ENCODE measurements at regions not wholly inside any gene's neighbourhood (a gene's known extent, or its start where the extent isn't known, plus 50 kb on each side); places are given as distances from the start of the nearest gene placed in this dataset.
"Not testable (repeated sequence)": the region's sequence is repeated elsewhere in the genome, so short reads cannot be mapped to it uniquely, and the experiment has no call there.

DNA sequence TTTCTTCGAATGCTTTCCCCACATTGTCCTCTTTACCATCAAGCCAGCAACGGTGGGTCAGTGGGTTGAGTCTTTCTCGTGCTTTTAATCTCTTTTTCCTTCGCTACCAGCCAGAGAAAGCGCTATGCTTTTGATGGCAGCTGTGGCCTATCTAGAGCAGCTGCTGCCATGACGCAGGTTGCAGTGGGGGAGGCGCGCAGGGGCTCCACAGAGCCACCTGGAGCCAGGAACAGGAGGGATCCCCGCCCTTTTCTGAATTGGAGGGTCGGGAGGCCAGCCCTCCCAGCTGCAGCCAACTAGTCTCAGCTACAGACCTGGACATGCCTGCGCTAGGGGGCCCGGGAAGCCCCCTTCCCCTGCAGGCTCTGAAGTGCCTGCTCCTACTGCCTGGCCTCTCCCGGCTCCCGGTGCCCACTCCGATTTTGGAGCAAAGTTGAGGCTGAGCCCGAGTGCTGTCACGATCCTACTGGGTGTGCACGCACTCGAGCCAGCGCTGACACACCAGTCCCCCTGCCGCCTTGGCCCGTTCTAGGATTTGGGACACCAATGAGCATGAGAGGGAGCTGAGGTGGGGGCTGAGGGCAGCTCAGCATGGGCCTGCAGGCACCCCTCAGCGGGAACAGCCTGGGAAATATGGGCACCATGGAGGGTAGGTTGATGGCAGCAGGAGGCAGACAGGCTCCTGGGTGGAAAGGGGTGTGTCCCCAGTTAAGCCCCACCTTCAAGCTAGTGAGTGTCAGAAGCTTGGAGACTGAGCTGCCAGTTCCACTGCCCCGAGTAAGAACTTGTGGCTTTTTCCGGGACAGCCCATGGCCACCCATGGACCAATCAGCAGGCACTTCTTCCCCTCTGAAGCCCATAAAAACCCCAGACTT lies 784.2 kb downstream of the SLC6A15 start:
- DNase-seq: no peak

DNA sequence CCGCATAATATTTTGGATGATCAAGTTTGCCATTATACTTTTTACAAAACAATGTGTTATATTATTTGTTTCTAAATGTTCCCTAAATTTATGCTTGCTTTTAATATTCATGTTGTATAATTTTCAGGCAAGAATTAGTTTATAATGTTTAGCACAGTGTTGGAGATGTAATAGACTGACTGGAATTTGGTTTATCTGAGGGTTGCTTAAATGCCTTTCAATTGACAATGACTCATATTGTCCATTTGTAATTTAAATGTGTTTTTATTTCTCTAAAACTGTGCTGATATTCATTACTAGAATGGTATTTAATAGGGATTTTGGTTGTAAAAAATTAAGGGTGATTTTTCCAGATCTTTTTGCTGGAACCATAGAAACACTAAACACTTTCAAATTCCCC lies 788.4 kb downstream of the SLC6A15 start:
- no peak for DNase-seq

DNA sequence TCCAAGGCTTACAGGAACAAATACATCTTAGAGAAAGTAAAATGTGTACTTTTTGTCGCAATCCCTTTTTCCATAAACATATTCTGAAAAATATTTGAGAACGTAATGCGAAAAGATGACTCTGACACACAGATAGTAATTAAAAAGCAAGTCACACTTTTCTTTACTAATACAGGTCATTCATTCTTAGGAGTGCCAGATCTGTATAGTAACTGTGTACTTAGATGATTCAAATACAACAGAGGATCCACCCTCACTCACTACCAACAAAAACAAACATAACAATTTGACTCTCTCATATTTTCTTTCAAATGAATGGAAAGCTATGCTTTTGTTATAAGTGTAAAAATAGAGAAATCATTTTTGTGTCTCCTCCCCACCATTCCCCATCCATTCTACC lies 795.4 kb downstream of the SLC6A15 start:
- no peak for DNase-seq

DNA sequence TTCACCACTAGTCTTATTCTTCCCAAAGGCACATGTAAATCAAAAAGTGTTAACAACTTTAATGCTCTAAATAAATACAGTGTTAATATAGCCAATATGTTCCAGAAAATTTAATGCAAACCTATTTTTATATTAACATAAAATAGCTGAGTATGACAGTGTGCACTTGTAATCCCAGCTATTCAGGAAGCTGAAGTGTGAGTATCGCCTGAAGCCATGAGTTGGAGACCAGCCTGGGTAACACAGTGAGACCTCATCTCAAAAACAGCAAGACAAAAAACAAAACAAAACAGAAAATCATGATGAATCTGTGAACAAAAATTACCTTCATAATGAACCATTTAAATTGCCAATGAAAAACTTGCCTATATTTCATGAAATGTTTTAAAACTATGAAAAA lies 798.9 kb downstream of the SLC6A15 start:
- DNase-seq: no peak

DNA sequence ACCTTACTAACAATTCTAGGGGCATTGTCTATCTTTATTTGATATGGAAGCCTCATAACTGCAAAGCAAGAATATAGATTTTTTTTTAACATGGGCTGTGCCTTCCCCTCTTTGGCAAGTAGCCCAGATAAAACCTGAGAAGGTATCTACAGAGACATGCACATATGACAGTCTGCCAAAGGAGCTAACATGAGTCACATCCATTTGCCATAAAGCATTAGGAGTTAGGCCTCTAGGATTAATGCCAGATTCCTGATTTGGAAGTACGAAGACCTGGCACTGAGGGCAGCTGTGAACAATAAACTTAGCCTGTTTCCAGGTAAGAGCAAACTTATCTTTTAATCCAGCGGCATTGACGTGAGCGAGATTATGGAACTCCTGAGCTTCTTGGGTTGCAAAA lies 808.7 kb downstream of the SLC6A15 start:
- DNase-seq: not testable (repeated sequence)

DNA sequence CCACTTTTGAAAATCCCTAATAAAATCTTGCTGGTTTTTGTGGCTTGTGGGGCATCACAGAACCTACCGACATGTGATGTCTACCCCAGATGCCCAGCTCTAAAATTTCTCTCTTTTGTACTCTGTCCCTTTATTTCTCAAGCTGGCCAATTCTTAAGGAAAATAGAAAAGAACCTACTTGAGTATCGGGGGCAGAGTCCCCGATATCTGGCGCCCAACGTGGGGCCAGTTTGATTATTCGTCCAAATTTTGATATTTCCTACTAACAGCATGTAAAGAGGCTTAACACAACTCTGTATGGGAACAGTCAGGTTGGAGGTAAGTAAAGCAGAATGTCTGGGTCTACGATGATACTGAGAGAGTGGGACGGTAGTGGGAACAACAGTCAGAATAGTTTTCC lies 810.6 kb downstream of the SLC6A15 start:
- DNase-seq: not testable (repeated sequence)

DNA sequence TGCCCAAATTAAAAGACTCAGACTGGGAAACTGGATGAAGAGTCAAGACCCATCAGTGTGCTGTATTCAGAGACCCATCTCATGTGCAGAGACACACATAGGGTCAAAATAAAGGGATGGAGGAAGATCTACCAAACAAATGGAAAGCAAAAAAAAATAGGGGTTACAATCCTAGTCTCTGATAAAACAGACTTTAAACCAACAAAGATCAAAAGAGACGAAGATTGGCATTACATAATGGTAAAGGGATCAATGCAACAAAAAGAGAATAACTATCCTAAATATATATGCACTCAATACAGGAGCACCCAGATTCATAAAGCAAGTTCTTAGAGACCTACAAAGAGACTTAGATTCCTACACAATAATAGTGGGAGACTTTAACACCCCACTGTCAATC lies 813.0 kb downstream of the SLC6A15 start:
- not testable (repeated sequence) for DNase-seq

DNA sequence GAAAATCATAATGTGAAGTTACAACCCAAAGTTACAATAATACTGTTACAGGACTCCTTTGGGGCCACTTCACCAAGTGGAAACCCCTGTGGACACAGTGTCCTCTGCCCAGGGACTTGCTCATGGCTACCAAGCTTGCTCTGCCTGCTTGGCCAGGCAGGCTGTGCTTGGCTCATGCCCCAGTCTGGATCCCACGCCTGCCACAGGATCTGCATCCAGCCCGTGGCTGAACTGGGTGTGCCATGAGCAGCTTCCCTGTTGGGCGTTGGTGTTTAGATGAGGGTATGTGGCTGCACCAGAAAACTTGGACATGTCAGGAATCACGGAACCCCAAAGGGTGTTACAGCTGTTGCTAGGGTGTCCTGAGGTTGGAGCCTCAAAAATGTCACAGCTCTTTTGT lies 820.9 kb downstream of the SLC6A15 start:
- DNase-seq: no peak

DNA sequence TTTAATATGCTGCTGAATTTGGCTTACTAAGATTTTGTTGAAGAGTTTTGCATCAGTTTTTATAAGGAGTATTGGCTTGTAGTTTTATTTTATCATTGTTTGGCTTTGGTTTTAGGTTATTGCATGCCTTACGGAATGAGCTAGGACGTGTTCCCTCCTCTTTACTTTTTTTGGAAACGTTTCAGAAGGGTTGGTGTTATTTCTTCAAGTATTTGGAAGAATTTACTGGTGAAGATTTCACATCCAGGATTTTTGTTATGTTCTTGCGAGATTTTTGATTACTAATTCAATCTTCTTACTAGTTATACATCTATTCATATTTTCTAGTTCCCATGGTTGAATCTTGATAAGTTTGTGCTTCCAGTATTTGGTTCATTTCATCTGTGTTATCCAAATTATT lies 823.2 kb downstream of the SLC6A15 start:
- no peak for DNase-seq

DNA sequence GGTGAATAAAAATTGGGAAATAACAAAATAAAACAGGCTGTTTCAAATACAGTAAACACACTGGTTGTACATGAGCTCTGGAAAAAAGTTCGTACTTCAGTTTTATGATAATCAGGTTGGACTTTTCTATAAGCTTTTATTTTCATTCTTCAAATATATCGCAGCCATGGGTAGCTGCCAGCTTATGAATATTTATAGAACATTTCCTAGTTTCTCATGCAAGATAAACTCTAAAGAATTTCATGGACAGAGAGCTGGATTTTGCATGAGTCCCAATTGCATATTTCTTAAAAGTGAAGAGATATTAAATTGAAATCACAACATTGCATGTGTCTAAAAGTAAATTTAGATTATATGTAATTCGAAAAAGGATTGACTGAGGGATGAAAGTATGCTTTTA lies 827.6 kb downstream of the SLC6A15 start:
- no peak for DNase-seq

DNA sequence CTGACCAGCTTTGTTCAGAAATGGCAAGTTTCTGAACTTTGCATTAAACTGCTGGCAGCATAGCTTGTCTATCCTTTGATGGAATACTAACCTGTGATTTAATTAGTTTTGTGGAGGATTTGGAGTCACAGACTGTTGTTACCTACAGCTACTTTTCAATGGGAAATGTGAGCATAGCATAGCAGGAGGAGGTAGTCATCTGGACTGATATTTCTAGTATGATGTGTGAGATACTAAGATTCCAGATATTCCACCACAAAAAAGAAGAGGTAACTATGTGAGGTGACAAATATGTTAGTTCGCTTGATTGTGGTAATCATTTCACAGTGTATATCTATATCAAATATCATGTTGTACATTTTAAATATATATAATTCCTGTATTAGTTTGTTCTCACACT lies 833.0 kb downstream of the SLC6A15 start:
- DNase-seq: no peak

DNA sequence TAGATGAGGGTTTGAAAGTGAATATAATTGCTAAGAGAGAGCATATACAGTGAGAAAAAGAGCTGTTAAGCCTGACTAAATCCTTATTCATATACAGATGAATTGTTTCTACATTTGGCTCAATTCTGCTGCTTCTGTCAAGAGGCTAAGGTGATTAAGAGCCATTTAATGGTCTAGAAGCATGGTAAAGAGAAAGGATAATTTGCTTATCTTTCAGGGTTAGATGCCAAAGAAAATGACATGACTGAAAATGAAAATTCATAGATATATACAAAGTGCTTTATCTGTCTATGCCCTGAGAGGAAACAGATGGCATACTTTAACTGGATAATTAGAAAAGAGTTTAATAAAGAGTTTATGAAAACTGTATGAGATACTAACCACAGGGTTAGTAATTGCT lies 834.9 kb downstream of the SLC6A15 start:
- no peak for DNase-seq

DNA sequence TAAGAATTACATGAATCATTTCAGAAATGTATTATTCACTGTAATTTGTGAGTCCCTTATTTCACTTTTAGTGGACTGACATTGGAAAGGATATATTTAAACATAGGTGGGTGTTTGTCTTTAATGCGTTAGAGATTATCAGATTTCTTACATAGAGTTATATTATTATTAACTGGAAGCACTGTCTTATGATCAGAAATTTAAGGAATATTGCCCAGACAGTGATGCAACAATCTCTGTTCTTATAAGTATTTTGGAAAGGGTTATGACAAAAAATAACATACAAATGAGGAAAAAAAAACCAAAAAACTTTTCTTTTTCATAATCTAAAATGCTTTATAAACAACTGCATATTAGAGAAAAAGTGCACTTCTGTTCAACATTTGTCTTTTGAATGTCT lies 836.6 kb downstream of the SLC6A15 start:
- DNase-seq: no peak

DNA sequence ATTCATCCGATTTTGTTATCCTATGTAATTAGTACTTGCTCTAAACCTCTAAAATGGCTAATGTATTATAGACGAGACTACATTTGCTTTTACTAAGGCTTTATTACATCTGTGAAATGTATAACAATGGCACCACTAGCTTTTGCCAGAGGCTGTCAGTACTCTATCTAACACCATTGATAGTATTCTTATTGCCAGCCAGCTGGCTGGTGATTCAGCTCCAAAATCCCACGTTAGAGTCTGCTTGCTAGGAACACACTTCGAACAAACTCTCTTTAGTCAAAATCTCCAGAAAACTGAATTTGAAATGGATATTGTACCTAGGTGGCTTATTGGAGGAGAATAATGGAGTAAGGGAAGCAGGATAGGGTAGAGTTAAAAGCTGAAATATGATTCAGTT lies 839.2 kb downstream of the SLC6A15 start:
- no peak for DNase-seq

DNA sequence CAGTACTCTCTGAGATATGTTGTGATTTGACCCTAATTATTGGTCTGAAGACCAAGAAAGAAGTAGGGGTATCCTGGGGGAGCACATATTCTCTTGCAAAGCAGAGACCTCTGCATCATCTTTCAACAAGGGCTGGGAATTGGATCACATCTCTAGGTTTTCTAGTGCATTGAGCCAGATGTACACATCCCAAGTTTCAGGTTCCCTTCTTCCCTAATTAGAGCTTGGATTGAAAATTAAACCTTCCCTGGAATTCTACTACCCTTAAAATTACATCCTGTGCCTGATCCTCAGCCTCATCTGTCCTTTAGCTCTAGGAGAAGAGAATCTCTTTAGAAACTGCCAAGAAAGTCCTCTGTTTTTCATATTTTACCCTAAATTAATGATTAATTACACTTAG lies 839.6 kb downstream of the SLC6A15 start:
- DNase-seq: no peak

DNA sequence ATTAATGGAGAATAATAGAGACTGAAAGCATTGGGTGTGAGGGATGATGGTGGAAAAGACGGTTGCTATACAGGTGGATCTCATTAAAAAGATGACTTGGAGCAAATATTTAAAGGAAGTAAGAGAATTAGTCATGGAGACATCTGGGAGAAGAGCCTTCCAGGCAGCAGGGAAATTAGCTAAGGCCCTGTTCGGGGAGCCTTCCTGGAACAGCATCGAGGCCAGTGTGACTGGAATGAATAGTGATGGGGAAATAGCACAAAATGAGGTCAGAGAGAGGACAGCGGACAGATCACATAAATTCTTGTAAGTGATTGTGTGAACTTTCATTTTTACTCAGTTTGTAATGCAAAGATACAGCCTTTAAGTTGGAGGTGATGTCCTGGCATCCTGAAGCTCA lies 842.3 kb downstream of the SLC6A15 start:
- no peak for DNase-seq

DNA sequence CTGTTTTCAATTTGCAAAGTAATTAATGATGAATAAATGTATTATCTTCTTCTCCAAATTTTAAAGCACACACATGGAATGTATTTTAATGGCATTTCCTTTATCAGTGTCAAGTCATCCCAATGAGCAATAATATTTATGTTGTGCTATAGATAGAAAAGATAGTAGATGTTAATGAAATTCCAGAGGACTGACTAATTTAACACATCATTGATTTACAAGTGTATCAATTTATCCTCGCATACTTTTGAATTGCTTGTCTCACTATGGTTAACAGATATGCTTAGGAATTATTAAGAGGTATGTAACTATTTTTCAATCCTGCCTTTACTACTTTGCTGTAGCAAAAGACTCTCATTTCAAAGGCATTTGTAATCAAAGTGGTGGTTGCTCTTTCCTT lies 842.9 kb downstream of the SLC6A15 start:
- DNase-seq: no peak

DNA sequence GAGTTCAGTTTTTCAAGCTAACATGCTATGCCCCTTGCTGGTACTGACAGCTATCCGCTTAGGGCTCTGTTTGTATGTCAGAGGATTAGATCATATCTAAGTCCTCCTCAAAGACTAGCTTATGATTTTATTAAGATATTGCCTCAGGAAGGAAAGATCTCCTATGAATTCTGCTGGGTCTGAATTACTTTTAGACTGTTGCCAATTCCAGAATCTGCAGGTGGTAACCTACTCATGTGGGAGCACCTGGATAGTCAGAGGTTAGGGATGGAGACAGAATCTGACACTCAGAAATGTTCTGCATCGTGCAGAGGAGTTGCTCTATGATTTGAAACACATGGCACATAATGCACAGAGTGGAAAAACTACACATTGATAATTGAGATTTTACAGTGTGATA lies 843.4 kb downstream of the SLC6A15 start:
- no peak for DNase-seq

DNA sequence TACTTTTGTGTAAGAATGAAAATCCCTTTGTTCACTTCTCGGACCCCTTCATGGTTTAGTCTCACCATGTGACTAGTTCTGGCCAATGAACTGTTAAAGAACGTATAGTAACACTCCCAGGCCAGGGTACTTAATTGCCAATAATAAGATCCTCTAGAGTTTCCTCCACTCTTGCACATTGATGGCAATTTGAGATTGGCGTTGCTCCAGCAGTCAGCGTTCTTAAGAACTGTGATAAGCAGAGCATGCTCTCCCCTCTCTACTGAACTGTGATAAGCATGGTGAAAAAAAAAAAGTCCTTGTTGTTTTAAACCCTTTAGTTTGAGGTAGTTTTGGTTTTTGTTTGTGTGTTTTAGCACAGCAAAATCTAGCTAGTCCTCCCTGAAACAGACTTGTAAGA lies 854.5 kb downstream of the SLC6A15 start:
- no peak for DNase-seq

DNA sequence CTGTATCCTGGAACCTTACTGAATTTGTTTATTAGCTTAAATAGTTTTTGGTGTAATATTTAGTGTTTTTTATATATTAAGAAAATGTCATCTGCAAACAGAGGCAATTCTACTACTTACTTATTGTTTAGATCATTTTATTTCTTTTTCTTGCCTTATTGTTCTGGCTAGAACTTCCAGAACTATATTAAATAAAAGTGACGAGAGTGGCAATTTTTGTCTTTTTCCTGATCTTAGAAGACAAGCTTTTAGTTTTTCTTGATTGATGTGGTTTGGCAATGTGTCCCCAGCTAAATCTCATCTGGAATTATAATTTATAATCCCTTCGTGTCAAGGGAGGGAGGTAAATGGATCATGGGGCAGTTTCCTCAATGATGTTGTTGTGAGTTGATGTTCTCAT lies 857.8 kb downstream of the SLC6A15 start:
- no peak for DNase-seq

DNA sequence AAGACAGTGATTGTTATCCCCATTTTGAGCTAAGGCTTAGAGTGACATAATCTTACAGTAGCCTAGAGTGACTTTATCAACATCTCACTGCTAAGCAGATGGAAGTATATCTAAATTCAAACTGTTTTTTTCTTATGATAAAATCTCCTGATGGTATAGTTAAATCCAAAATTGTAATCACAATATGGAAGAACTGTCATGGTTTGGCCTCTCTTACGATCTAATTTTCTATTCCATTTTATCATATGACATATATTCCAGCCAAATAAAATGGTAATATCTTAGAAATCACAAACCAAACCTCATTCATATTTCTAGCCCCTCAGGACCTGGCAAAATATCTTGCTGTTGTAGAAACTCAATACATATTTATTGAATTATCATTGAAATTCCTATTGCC lies 864.7 kb downstream of the SLC6A15 start:
- no peak for DNase-seq

DNA sequence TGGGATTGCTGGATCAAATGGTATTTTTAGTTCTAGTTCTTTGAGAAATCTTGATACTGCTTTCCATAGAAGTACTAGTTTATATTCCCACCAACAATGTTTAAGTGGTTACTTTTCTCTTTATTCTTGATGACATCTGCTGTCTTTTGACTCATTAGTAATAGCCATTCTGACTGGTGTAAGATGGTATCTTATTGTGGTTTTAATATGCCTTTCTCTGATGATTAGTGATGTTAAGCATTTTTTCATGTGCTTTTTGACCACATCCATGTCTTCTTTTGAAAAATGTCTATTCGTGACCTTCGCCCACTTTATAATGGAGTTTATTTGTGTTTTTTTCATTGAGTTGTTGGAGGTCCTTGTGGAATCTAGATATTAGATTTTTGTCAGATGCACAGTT lies 865.7 kb downstream of the SLC6A15 start:
- no peak for DNase-seq

DNA sequence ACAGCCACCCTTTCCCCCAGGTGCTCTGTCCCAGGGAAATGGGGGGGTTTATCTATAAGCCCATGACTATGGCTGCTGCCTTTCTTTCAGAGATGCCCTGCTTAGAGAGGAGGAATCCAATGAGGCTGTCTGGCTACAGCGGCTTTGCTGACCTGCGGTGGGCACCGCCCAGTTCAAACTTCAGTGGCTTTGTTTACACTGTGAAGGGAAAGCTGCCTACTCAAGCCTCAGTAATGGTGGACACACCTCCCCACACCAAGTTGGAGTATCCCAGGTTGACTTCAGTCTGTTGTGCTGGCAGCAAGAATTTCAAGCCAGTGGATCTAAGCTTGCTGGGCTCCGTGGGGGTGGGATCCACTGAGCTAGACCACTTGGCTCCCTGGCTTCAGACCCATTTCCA lies 869.2 kb downstream of the SLC6A15 start:
- DNase-seq: no peak

DNA sequence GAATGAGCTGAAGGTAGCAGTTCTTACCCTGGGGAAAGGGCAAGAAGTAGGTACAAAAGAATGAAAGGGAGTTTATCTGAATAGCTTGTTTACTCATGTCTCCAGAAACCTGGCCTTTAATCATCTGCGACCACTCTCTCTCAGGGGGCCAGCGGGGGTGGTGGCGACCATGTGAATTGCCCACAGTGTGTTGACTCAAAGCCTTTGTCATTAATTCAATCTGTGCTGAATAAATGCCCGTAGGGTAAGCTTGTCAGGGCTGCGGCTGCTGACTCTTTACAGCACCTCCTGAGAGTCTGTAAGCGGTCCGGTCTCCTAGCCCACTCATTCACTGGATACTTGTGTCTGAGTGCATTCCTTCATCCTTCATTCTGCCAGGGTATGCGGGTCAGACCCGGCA lies 874.4 kb downstream of the SLC6A15 start:
- no peak for DNase-seq

DNA sequence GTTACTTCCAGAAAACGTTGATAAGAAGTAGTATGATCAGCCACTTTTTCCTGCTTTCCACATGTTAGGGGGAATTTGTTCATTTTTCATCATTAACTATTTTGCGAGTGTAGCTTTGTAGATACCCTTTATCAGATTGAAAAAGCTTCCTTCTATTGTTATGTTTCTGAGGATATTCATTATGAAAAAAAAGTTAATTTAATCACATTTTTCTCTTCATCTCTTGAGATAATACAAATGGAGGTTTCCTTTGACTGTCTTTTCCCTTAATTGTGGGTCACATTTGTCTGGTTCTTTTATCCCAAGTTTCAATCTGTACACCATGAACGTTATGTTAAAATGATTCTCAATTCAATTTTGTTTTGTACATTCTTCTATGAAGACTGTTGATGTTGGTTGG lies 875.7 kb downstream of the SLC6A15 start:
- DNase-seq: no peak
